H54 (cell line): ENCODE measurements at regions not wholly inside any gene's neighbourhood (a gene's known extent, or its start where the extent isn't known, plus 50 kb on each side); places are given as distances from the start of the nearest gene placed in this dataset.

Experiments used
- DNase-seq: peaks from one replicate; pipeline ENCODE4 v3.0.0; 2011; ENCODE audit warnings: low spot score, mixed read lengths; ENCODE audit not compliant: insufficient read length
- FAIRE-seq: peaks from 3 replicates; lab custom pipeline; 2011; peaks lifted over from hg19 to GRCh38; lab: Jason Lieb, UNC
- POLR2A ChIP-seq: IDR thresholded peaks from 2 replicates; pipeline ENCODE4 v1.6.1; 2011; ENCODE audit warnings: low read depth, mild to moderate bottlenecking, low read length

GRCh38 chr5:155480731-155481131 is 467.2 kb downstream of the KIF4B start:
- no peak for TF ChIP-seq POLR2A
- no peak for DNase-seq
- no peak for FAIRE-seq

- FAIRE-seq, result no peak
- no peak for DNase-seq
- no peak for TF ChIP-seq POLR2A
These were observed 467.6 kb downstream of the KIF4B start for GRCh38 chr5:155481182-155481581.

GRCh38 chr5:155482428-155482827 is 468.9 kb downstream of the KIF4B start:
- FAIRE-seq (no peak), DNase-seq (no peak)
- no peak for TF ChIP-seq POLR2A

- FAIRE-seq, result no peak
- no peak for DNase-seq
- TF ChIP-seq POLR2A, result no peak
These were observed 471.8 kb downstream of the KIF4B start for GRCh38 chr5:155485386-155485785.

- FAIRE-seq (no peak), DNase-seq (no peak)
- TF ChIP-seq POLR2A, result no peak
These were observed 476.4 kb downstream of the KIF4B start for GRCh38 chr5:155489949-155490348.

- no peak for DNase-seq
- no peak for FAIRE-seq
- no peak for TF ChIP-seq POLR2A
These were observed 478.6 kb downstream of the KIF4B start for GRCh38 chr5:155492191-155492590.

- no peak for TF ChIP-seq POLR2A
- FAIRE-seq (no peak), DNase-seq (no peak)
These were observed 491.1 kb downstream of the KIF4B start for GRCh38 chr5:155504606-155505005.

- TF ChIP-seq POLR2A, result no peak
- no peak for FAIRE-seq
- DNase-seq, result no peak
These were observed 493.8 kb downstream of the KIF4B start for GRCh38 chr5:155507363-155507762.

GRCh38 chr5:155508673-155509072 is 495.1 kb downstream of the KIF4B start:
- TF ChIP-seq POLR2A, result no peak
- DNase-seq, result no peak
- FAIRE-seq, result no peak

- FAIRE-seq (no peak), DNase-seq (no peak)
- no peak for TF ChIP-seq POLR2A
These were observed 498.8 kb downstream of the KIF4B start for GRCh38 chr5:155512329-155512728.

- no peak for TF ChIP-seq POLR2A
- no peak for FAIRE-seq
- no peak for DNase-seq
These were observed 500.6 kb downstream of the KIF4B start for GRCh38 chr5:155514105-155514563.

- no peak for TF ChIP-seq POLR2A
- FAIRE-seq (no peak), DNase-seq (no peak)
These were observed 509.0 kb downstream of the KIF4B start for GRCh38 chr5:155522540-155522939.

GRCh38 chr5:155529362-155529761 is 515.8 kb downstream of the KIF4B start:
- DNase-seq (no peak), FAIRE-seq (no peak)
- TF ChIP-seq POLR2A, result no peak

- DNase-seq (no peak), FAIRE-seq (no peak)
- no peak for TF ChIP-seq POLR2A
These were observed 516.5 kb downstream of the KIF4B start for GRCh38 chr5:155530046-155530445.

- DNase-seq (no peak), FAIRE-seq (no peak)
- TF ChIP-seq POLR2A, result no peak
These were observed 519.2 kb downstream of the KIF4B start for GRCh38 chr5:155532621-155533311.
